Liver (tissue), 8 donors: ENCODE measurements at regions not wholly inside any gene's neighbourhood (a gene's known extent, or its start where the extent isn't known, plus 50 kb on each side); places are given as distances from the start of the nearest gene placed in this dataset.

Experiments used
- DNase-seq: peaks from one replicate; pipeline ENCODE4 v3.0.0-alpha.2; 2017; ENCODE audit warnings: low spot score
- H3K27ac ChIP-seq, 2 donors: one replicate each; pipeline ENCODE4 v1.7.0; 2013; ENCODE audit warnings: inconsistent platforms in 2 of 2, low read length in 2 of 2, control low read depth in 1 of 2, low read depth in 1 of 2, mild to moderate bottlenecking in 1 of 2
- H3K27me3 ChIP-seq, 4 donors: one replicate each; pipeline versions ENCODE4 v1.6.1 to v1.7.0; 2013; ENCODE audit warnings: low read length in 3 of 4, inconsistent platforms in 1 of 4, mild to moderate bottlenecking in 1 of 4, moderate library complexity in 1 of 4; ENCODE audit not compliant: control insufficient read depth in 4 of 4, insufficient read depth in 4 of 4
- H3K36me3 ChIP-seq, 4 donors: one replicate each; pipeline versions ENCODE4 v1.6.1 to v1.7.0; 2013; ENCODE audit warnings: low read length in 3 of 4, mild to moderate bottlenecking in 3 of 4, low read depth in 1 of 4, moderate library complexity in 1 of 4; ENCODE audit not compliant: control insufficient read depth in 4 of 4, insufficient read depth in 3 of 4
- H3K4me1 ChIP-seq, 4 donors: one replicate each; pipeline versions ENCODE4 v1.6.1 to v1.7.0; 2013; ENCODE audit warnings: low read length in 3 of 4, mild to moderate bottlenecking in 3 of 4, moderate library complexity in 1 of 4; ENCODE audit not compliant: control insufficient read depth in 4 of 4, insufficient read depth in 4 of 4
- H3K4me3 ChIP-seq, 3 donors: one replicate each; pipeline versions ENCODE4 v1.6.1 to v1.7.0; 2013; ENCODE audit warnings: low read length in 3 of 3, control low read depth in 1 of 3, low read depth in 1 of 3, mild to moderate bottlenecking in 1 of 3
- H3K9ac ChIP-seq, 2 donors: one replicate each; pipeline ENCODE4 v1.7.0; 2013; ENCODE audit warnings: low read length in 2 of 2, mild to moderate bottlenecking in 2 of 2, moderate library complexity in 2 of 2, control low read depth in 1 of 2, low read depth in 1 of 2
- H3K9me3 ChIP-seq, 4 donors: one replicate each; pipeline versions ENCODE4 v1.6.1 to v1.7.0; 2013; ENCODE audit warnings: low read length in 3 of 4; ENCODE audit not compliant: control insufficient read depth in 4 of 4
- ATF3 ChIP-seq: IDR thresholded peaks from 2 replicates; pipeline ENCODE4 v1.6.1; 2016; ENCODE audit warnings: antibody characterized with exemption
- CTCF ChIP-seq: fragments of 150-350 bp; IDR thresholded peaks from 2 replicates; pipeline ENCODE4 v1.5.1; 2017; ENCODE audit warnings: improper control_type of control experiment, low read depth, low read length; ENCODE audit not compliant: missing input control
- EGR1 ChIP-seq, 2 donors: IDR thresholded peaks; 2 replicates each; pipeline ENCODE4 v1.6.1; 2016 to 2018; ENCODE audit warnings: antibody characterized with exemption in 2 of 2, low read depth in 2 of 2
- FOXA1 ChIP-seq: IDR thresholded peaks from 2 replicates; pipeline ENCODE4 v1.6.1; 2016; ENCODE audit warnings: antibody characterized with exemption
- FOXA2 ChIP-seq: IDR thresholded peaks from 2 replicates; pipeline ENCODE4 v1.6.1; 2016; ENCODE audit warnings: antibody characterized with exemption
- HNF4G ChIP-seq: IDR thresholded peaks from 2 replicates; pipeline ENCODE4 v1.6.1; 2016; ENCODE audit warnings: antibody characterized with exemption
- MAX ChIP-seq: IDR thresholded peaks from 2 replicates; pipeline ENCODE4 v1.6.1; 2016; ENCODE audit warnings: antibody characterized with exemption
- RAD21 ChIP-seq, 2 donors: IDR thresholded peaks; 2 replicates each; pipeline ENCODE4 v1.6.1; 2016; ENCODE audit warnings: antibody characterized with exemption in 2 of 2, mild to moderate bottlenecking in 2 of 2
- REST ChIP-seq: IDR thresholded peaks from 2 replicates; pipeline ENCODE4 v1.6.1; 2016; ENCODE audit warnings: antibody characterized with exemption, mild to moderate bottlenecking
- YY1 ChIP-seq: IDR thresholded peaks from 2 replicates; pipeline ENCODE4 v1.6.1; 2016; ENCODE audit warnings: antibody characterized with exemption, mild to moderate bottlenecking
- ZBTB33 ChIP-seq: IDR thresholded peaks from 2 replicates; pipeline ENCODE4 v1.6.1; 2016; ENCODE audit warnings: antibody characterized with exemption
- WGBS: extraction: QIAGEN DNeasy Blood & Tissue Kit; methylation state at CpG from one replicate; pipeline ENCODE4 v1.1.7; 2013; 5-methylcytosine and 5-hydroxymethylcytosine counted together
- donor health status: healthy.
- donor health status: healthy.
- donor health status: healthy.
- donor health status: healthy.
- donor health status: healthy.

- TF ChIP-seq FOXA1 (no peak), EGR1 (IDR thresholded peaks at IDR 0.05; ENCODE audit: low read depth in 2 of 2) (no peak), RAD21 (IDR thresholded peaks at IDR 0.05) (no peak), HNF4G (no peak), MAX (no peak), REST (no peak), FOXA2 (no peak), ZBTB33 (no peak)
- Histone ChIP-seq H3K36me3 (no peaks in the 10 kb centered on the region), H3K27ac (no peak overlapping the region), H3K4me3 (no peak overlapping the region), H3K9ac (no peak overlapping the region), H3K4me1 (no peaks in the 10 kb centered on the region), H3K27me3 (peaks cover 0 to 6% (median 1%) of the 10 kb centered on the region in 4 donors), H3K9me3 (no peaks in the 10 kb centered on the region)
- 56% methylated on average over 5 of the region's 5 CpGs for WGBS
- DNase-seq: no peak
Measured at GRCh38 chr13:94956417-94957110, 244.2 kb upstream of the SOX21 start.

GRCh38 chr13:94952787-94953186 lies 240.4 kb upstream of the SOX21 start:
- Histone ChIP-seq H3K9ac (no peak overlapping the region), H3K4me1 (no peaks in the 10 kb centered on the region), H3K36me3 (no peaks in the 10 kb centered on the region), H3K27ac (no peak overlapping the region), H3K4me3 (no peak overlapping the region), H3K27me3 (peaks cover 0 to 3% (median 1%) of the 10 kb centered on the region in 4 donors), H3K9me3 (no peaks in the 10 kb centered on the region)
- no peak for DNase-seq
- TF ChIP-seq ATF3 (no peak), HNF4G (no peak), YY1 (no peak)

- no peaks in the 10 kb centered on the region for H3K36me3 ChIP-seq
- WGBS: 37% methylated on average over 8 of the region's 8 CpGs
- DNase-seq: no peak
Measured at GRCh38 chr13:94950303-94950702, 238.0 kb upstream of the SOX21 start.

More at GRCh38 chr13:94950303-94950702, 238.0 kb upstream of the SOX21 start:
- Histone ChIP-seq H3K9ac (no peak overlapping the region), H3K9me3 (no peaks in the 10 kb centered on the region), H3K27ac (no peak overlapping the region), H3K4me1 (no peaks in the 10 kb centered on the region), H3K4me3 (no peak overlapping the region), H3K27me3 (peaks cover 0 to 7% (median 1%) of the 10 kb centered on the region in 4 donors)
- peak; percentile 9 for TF ChIP-seq CTCF
- no peak for TF ChIP-seq FOXA2
- peak; percentile 40 to 54 for TF ChIP-seq RAD21 (IDR thresholded peaks at IDR 0.05)
